ENCODE measurements at regions not wholly inside any gene's neighbourhood (a gene's known extent, or its start where the extent isn't known, plus 50 kb on each side); places are given as distances from the start of the nearest gene placed in this dataset.

- Histone ChIP-seq H3K27ac (ENCODE audit: extremely low read depth, low read depth, low read length) (no peak overlapping the region), H3K9me3 (ENCODE audit: control insufficient read depth, insufficient read depth, low read depth, low read length) (no peaks in the 10 kb centered on the region), H3K4me1 (ENCODE audit: control insufficient read depth, insufficient read depth, low read length) (peaks cover 2% of the 10 kb centered on the region), H3K36me3 (ENCODE audit: control insufficient read depth in 2 of 2, insufficient read depth in 1 of 2, low read length in 2 of 2) (no peaks in the 10 kb centered on the region), H3K4me3 (ENCODE audit: low read depth, low read length) (no peak overlapping the region)
- POLR2A ChIA-PET: interaction anchor here (1.3 kb wide), 1 partner anchor 81 kb away, joined by 4 read pairs; no protein-coding TSS in a partner anchor
- TF ChIP-seq TRIM28 (IDR thresholded peaks at IDR 0.05; ENCODE audit: borderline replicate concordance, low read length): peak; percentile 48; the same call in 1 of the 2 replicates
- TF ChIP-seq HOXD13 (CRISPR knock-in tag; IDR thresholded peaks at IDR 0.05; ENCODE audit: borderline replicate concordance): no peak
- TF ChIP-seq ZIC2 (tag by site-specific recombination; IDR thresholded peaks at IDR 0.05): peak; percentile 72
- CTCF ChIA-PET: interaction anchor here (0.7 to 1.2 kb wide), 3 partner anchors 14 to 159 kb away, joined by 3 to 5 read pairs (median 3); no protein-coding TSS in a partner anchor
These were observed 81.9 kb upstream of the C1GALT1 start for GRCh38 chr7:7100432-7100849.

GRCh38 chr7:7102906-7103305 lies 79.4 kb upstream of the C1GALT1 start:
- H3K27ac ChIP-seq (ENCODE audit: extremely low read depth, low read depth, low read length): no peak overlapping the region
- no peak overlapping the region for H3K4me3 ChIP-seq (ENCODE audit: low read depth, low read length)
- no peak for TF ChIP-seq ZBTB17 (tag by site-specific recombination; IDR thresholded peaks at IDR 0.05)
- peak; percentile 88; the same call in 1 of the 2 replicates for TF ChIP-seq PRDM1 (tag by site-specific recombination; IDR thresholded peaks at IDR 0.05)
- TF ChIP-seq ZNF280C (tag by site-specific recombination; IDR thresholded peaks at IDR 0.05): no peak
- TF ChIP-seq AEBP2 (tag by site-specific recombination; IDR thresholded peaks at IDR 0.05; ENCODE audit: borderline replicate concordance): no peak
- TF ChIP-seq ZNF362 (tag by site-specific recombination; IDR thresholded peaks at IDR 0.05): no peak
- ChIA-PET POLR2A (no interaction called here), CTCF (interaction anchor here (0.6 to 2.1 kb wide), 21 partner anchors 10 to 543 kb away, joined by 3 to 24 read pairs (median 4); no protein-coding TSS in a partner anchor)
- peaks cover 2% of the 10 kb centered on the region for H3K4me1 ChIP-seq (ENCODE audit: control insufficient read depth, insufficient read depth, low read length)
- no peaks in the 10 kb centered on the region for H3K36me3 ChIP-seq (ENCODE audit: control insufficient read depth in 2 of 2, insufficient read depth in 1 of 2, low read length in 2 of 2)
- H3K9me3 ChIP-seq (ENCODE audit: control insufficient read depth, insufficient read depth, low read depth, low read length): no peaks in the 10 kb centered on the region

- H3K4me1 ChIP-seq (ENCODE audit: control insufficient read depth, insufficient read depth, low read length): peaks cover 2% of the 10 kb centered on the region
- H3K4me3 ChIP-seq (ENCODE audit: low read depth, low read length): no peak overlapping the region
- ChIA-PET CTCF (interaction anchor here (0.6 to 2.1 kb wide), 26 partner anchors 10 to 1192 kb away, joined by 3 to 24 read pairs (median 4); no protein-coding TSS in a partner anchor), POLR2A (no interaction called here)
- no peaks in the 10 kb centered on the region for H3K36me3 ChIP-seq (ENCODE audit: control insufficient read depth in 2 of 2, insufficient read depth in 1 of 2, low read length in 2 of 2)
- no peak overlapping the region for H3K27ac ChIP-seq (ENCODE audit: extremely low read depth, low read depth, low read length)
- TF ChIP-seq PRDM1 (tag by site-specific recombination; IDR thresholded peaks at IDR 0.05): 0 out of 2 replicates have a peak, but pooled peaks have one; percentile 2
- no peak for TF ChIP-seq ZNF398 (tag by site-specific recombination; IDR thresholded peaks at IDR 0.05)
- TF ChIP-seq ZNF610 (tag by site-specific recombination; IDR thresholded peaks at IDR 0.05; ENCODE audit: borderline replicate concordance): no peak
- no peak for TF ChIP-seq ZFHX2 (tag by site-specific recombination; conservative IDR thresholded peaks at IDR 0.05)
- TF ChIP-seq TRIM28 (IDR thresholded peaks at IDR 0.05; ENCODE audit: borderline replicate concordance, low read length): no peak
- no peak for TF ChIP-seq HIC1 (tag by site-specific recombination; IDR thresholded peaks at IDR 0.05)
- peak; percentile 72 for TF ChIP-seq ZNF654 (tag by site-specific recombination; IDR thresholded peaks at IDR 0.05; ENCODE audit: low read depth)
- no peaks in the 10 kb centered on the region for H3K9me3 ChIP-seq (ENCODE audit: control insufficient read depth, insufficient read depth, low read depth, low read length)
These were observed 78.7 kb upstream of the C1GALT1 start for GRCh38 chr7:7103343-7104313.
